ENCODE measurements at regions not wholly inside any gene's neighbourhood (a gene's known extent, or its start where the extent isn't known, plus 50 kb on each side); places are given as distances from the start of the nearest gene placed in this dataset.

DNA sequence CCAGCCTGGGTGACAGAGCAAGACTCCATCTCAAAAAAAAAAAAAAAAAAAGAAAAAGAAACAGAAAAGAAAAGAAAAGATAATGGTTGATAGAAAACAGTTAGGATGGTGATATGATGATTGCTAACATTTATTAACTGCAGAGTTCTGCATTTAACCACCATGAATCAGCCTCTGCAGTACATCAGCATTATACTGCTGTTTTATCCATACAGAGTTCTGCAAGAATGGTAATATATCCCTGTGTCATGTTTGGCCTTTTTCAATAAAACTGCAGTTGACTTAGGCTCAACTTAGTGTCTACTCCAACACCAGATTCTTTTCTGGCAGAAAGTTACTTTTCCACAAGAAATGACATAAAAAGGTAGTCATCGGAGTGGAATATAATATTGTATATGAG is 62.6 kb downstream of the DUSP6 start:
- TF ChIP-seq POLR2A (IDR thresholded peaks at IDR 0.05; ENCODE audit: low read length) (no peak), GATA1 (IDR thresholded peaks at IDR 0.05; ENCODE audit: low read depth, low read length) (no peak)
